DND-41 (cell line): ENCODE measurements at regions not wholly inside any gene's neighbourhood (a gene's known extent, or its start where the extent isn't known, plus 50 kb on each side); places are given as distances from the start of the nearest gene placed in this dataset.

Experiments
- EZH2 ChIP-seq: IDR thresholded peaks from 3 replicates; pipeline ENCODE4 v1.6.1; 2012; ENCODE audit warnings: borderline replicate concordance, low read depth, mild to moderate bottlenecking, moderate library complexity, low read length, inconsistent platforms; ENCODE audit not compliant: severe bottlenecking
- TF ChIP-seq, protein P1 (sequence below): IDR thresholded peaks from 2 replicates; pipeline ENCODE4 v1.5.1; 2012; ENCODE audit warnings: borderline replicate concordance, low read length, moderate library complexity, mild to moderate bottlenecking; ENCODE audit not compliant: poor library complexity, severe bottlenecking; ENCODE audit errors: extremely low read depth

DNA sequence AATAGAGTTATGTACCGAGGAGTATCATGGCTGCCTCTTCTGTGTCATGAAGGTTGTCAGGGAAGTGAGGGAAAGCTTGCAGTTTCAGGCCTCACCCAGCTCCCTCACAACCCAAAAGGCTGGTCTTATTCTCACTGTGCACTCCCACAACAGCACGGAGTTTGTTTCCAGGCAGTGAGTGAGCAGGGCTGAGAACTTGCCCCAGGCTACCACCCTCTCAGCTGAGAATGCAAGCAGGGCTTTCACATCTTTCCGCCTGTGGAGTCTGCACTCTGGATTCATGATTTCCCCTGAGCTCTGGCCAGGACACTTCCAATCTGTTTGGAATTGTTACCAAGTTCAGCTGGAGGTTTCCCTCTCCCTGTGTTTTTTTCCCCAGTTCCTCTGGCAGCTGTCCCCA, 2284.7 kb upstream of the PCDH20 start:
- TF ChIP-seq, protein P1, sequence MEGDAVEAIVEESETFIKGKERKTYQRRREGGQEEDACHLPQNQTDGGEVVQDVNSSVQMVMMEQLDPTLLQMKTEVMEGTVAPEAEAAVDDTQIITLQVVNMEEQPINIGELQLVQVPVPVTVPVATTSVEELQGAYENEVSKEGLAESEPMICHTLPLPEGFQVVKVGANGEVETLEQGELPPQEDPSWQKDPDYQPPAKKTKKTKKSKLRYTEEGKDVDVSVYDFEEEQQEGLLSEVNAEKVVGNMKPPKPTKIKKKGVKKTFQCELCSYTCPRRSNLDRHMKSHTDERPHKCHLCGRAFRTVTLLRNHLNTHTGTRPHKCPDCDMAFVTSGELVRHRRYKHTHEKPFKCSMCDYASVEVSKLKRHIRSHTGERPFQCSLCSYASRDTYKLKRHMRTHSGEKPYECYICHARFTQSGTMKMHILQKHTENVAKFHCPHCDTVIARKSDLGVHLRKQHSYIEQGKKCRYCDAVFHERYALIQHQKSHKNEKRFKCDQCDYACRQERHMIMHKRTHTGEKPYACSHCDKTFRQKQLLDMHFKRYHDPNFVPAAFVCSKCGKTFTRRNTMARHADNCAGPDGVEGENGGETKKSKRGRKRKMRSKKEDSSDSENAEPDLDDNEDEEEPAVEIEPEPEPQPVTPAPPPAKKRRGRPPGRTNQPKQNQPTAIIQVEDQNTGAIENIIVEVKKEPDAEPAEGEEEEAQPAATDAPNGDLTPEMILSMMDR, result no peak
- TF ChIP-seq EZH2, result no peak
